GM18519 (cell line): ENCODE measurements at regions not wholly inside any gene's neighbourhood (a gene's known extent, or its start where the extent isn't known, plus 50 kb on each side); places are given as distances from the start of the nearest gene placed in this dataset.
"Not testable (repeated sequence)": the region's sequence is repeated elsewhere in the genome, so short reads cannot be mapped to it uniquely, and the experiment has no call there.

Experiments
- ATAC-seq: cut with Tn5 transposase; IDR thresholded peaks from one replicate; pipeline ENCODE4 v1.9.1; 2021; ENCODE audit warnings: mild to moderate bottlenecking, moderate library complexity; ENCODE audit not compliant: unreplicated experiment, low FRiP score

GRCh38 chr6:6412221-6412620, 91.8 kb upstream of the F13A1 start:
- no peak for ATAC-seq

DNA sequence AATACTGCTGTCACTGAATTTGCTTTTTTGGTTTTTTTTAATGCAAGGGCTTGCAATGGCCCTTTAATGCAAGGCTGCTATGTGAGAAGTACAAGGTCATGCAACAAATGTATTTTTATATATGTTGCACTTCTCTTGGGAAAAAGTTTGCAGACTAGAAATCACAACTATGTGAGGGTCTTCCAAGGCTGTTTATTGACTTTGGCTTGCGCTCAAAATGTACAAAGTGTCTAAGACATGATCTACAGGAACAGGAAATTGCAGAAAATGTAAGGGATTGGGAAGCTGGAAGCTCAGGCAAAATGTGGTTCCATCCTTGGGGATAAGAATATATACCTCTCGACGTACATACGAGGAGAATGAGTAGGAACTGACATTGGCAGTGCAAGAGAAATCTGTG, 92.2 kb upstream of the F13A1 start:
- ATAC-seq: no peak

- ATAC-seq: no peak
Observed at GRCh38 chr6:6414931-6415330, 94.5 kb upstream of the F13A1 start.

GRCh38 chr6:6417475-6417874, 97.0 kb upstream of the F13A1 start:
- ATAC-seq: no peak

DNA sequence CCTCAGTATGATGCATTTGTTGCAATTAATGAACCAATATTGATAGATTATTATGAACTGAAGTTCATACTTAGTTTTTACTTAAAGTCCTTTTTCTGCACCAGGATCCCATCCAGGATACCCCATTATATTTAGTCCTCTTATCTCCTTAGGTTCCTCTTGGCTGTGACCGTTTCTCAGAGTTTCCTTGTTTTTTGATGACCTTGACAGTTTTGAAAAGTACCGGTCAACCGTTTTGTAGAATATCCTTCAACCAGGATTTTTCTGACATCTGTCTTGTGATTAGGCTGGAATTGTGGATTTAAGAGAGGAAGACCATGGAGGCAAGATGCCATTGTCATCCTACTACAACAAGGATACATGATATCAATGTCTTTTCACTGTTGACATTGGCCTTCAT, 98.0 kb upstream of the F13A1 start:
- no peak for ATAC-seq

- no peak for ATAC-seq
Observed at GRCh38 chr6:6420107-6420506, 99.6 kb upstream of the F13A1 start.

DNA sequence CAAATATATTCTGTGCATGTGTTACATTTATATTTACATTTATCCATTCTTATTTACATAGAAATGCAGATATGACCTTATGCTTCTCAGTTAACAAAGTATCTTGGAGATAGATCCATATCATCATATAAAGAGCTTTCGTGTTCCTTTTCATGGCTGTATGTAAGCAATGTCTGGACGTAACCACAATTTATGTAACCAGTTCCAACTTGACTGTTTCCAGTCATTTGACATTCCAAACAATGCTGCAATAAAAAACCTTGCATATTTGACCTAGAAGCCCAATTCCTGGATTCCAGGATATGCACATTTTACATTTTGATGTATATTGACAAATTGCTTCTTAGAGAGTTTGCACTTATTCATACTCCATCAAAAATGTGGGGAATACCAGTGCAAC, 113.7 kb upstream of the F13A1 start:
- ATAC-seq: no peak

- no peak for ATAC-seq
Observed at GRCh38 chr6:6434723-6435122, 114.3 kb upstream of the F13A1 start.

DNA sequence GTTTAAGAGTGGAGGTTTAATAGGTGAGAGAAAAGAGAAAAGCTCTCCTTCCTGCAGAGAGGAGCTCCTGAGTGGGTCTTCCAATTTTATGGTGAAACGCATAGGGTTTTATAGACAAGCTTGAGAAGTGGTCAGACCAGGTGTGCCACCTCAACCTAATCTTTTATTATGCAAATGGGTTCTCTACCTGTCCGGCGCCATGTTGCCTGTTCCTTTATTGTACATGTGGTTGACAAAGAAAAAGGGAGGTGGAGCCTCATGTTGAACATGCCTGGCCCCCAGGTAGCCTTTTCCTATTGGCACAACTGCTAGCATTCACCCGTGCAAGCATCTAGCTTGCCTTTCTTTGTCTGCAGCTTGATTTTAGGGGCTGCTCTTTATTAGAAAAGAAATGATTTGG, 115.9 kb upstream of the F13A1 start:
- ATAC-seq: no peak

- no peak for ATAC-seq
Observed at GRCh38 chr6:6436946-6437345, 116.5 kb upstream of the F13A1 start.

DNA sequence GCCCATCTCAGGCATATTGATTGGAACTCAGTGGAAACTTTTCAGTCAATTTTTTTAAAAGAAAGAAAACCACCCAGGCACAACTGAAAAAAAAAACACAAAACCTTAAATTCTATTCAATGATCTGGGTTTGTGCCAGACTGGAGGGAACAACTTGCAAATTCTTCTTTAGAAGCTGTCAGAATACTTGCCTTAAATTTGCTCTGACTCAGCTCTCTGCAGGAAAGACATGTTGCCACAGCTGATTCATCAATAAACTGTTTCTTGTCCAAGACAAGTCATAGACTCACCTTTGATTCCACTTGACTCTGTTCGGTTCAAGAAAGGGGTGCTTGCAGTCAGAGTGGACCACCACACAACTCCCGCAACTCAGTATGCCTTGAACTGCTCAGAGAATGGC, 117.8 kb upstream of the F13A1 start:
- no peak for ATAC-seq

GRCh38 chr6:6439778-6440177, 119.3 kb upstream of the F13A1 start:
- no peak for ATAC-seq

DNA sequence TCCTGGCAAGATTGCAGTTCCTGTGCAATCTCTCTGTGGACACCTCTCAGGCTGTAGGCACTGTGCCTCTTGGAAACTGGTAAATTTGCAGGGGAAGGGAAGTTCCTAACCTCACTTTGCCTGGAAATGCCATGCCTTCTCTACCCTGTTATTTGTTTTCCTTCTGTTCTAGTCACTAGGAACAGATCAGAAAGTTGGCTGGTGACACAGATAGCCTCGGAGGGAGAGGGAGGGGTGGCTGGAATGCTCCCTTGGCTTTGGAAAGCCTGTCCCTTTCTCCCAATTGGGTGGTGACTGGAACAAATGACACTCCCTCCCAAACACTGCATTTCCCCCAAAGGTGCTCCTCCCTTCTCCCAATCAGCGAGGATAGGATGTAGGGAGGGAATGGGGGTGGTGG, 131.5 kb upstream of the F13A1 start:
- no peak for ATAC-seq

GRCh38 chr6:6453186-6453585, 132.7 kb upstream of the F13A1 start:
- ATAC-seq: no peak

- no peak for ATAC-seq
Observed at GRCh38 chr6:6455272-6455671, 133.2 kb upstream of the LY86 start.

- no peak for ATAC-seq
Observed at GRCh38 chr6:6458172-6458571, 130.3 kb upstream of the LY86 start.

DNA sequence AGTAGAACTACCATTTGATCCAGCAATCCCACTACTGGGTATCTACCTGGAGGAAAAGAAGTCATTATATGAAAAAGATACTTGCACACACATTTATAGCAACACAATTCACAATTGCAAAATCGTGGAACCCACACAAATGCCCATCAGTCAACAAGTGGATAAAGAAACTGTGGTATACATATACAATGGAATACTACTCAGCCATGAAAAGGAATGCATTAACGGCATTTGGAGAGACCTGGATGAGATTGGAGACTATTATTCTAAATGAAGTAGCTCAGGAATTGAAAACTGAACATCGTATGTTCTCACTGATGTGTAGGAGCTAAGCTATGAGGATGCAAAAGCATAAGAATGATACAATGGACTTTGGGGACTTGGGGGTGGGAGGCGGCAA, 128.6 kb upstream of the LY86 start:
- ATAC-seq: not testable (repeated sequence)

- ATAC-seq: no peak
Observed at GRCh38 chr6:6460416-6460815, 128.1 kb upstream of the LY86 start.

DNA sequence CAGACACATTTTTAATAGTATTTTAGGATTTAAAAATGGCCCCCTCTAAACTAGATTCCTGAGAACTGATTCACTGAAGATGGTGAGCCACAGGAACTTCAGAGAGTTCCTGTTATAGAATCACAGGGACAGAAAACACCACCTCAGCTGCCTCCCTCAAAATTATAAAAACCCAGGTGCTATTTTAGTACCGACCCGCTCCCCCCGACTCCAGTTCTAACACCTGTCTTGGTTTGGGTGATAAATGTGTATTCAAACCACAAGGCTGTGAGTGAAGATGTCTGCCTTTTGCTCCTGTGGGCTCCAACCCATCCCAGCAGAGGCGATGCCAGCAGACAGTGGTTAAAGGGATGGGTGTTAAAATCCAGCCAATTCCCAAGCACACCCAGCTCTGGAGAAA, 127.4 kb upstream of the LY86 start:
- no peak for ATAC-seq

DNA sequence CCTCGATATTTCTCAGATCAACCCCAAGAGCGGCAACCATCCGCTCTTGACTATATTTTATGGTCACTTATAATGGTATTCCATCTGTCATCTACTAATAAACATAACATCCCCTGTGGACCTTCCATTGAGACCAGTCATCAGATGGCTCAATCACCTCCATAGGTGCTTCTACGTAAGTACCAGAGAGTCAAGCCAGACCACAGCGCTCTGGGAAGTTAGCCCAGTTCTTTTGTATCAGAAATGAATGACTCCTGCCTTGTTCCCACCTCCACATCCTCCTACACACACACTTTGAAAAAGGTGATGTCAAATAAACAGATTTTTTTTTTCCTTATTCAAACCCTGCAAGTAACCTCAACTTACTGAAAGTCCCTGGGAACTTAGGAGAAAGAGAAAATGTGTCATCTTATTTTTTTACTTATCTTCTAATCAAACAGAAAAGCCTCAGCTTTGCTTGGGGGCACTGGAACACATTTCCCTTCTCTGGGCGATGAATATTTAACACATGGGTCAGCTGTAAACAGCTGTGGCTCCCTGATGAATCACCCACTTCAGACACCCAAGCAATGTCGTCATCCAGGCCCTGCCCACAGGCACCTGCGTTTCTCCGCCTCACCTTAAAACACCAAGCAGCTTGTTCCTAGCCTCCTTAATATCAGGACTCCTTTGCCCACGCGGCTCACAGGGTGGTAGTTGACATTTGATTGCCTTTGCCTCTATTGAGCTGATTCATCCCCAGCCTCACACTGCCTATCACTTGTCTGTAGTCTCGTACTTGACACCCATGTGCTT, 121.4 kb upstream of the LY86 start:
- ATAC-seq: no peak

DNA sequence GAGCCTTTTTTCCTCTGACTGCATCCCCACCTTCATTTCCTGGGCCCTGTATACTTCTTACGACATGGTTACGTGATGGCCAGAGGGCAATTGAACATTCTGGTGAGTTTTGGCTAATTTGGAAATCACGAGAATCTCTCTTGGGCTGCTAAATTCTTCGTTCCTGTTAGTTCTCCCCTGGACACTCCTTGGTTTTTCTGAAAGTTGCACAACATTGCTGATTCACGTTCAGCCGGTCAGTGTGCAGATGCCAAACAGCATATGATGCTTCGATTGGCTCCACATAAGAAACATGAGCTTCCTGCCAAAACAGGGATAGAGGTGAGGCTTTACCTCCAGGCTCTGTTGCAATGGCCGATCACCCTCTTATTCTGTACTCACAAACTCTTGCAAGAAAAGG, 119.4 kb upstream of the LY86 start:
- no peak for ATAC-seq

- ATAC-seq: no peak
Observed at GRCh38 chr6:6470123-6470522, 118.4 kb upstream of the LY86 start.

DNA sequence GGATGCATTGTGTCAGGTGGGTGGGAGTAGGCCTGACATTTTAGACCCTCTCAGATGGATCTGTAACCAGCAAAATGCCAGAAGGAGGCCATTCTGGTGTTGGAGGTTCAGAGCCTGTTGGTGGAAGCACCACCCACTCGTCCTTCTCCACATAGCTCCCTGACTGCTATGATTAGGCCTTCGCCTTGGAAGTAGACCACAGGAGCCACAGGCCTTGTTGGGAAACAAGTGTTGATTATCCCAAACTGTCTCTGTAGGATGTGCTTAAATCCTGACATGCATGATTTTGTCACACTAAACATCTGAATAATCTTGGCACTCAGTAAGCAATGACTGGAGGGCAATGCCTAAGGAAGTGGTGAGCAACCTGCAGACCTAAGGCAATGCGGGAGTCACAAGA, 117.2 kb upstream of the LY86 start:
- ATAC-seq: no peak
